NCI-H2171 treated with DMSO at 0.1 percent for 48 hours (cell line): ENCODE measurements at regions not wholly inside any gene's neighbourhood (a gene's known extent, or its start where the extent isn't known, plus 50 kb on each side); places are given as distances from the start of the nearest gene placed in this dataset.

ENCODE experiments used
- DNase-seq: peaks from one replicate; lab custom pipeline; 2025; lab: John Stamatoyannopoulos, UW

GRCh38 chr5:15206133-15206532 lies 293.8 kb upstream of the FBXL7 start:
- DNase-seq = no peak

- DNase-seq = no peak
Observed at GRCh38 chr5:15203376-15203775, 296.6 kb upstream of the FBXL7 start.

GRCh38 chr5:15191012-15191411 lies 309.0 kb upstream of the FBXL7 start:
- DNase-seq = peak; percentile 6

GRCh38 chr5:15183520-15183919 lies 311.9 kb upstream of the ANKH start:
- no peak for DNase-seq

- no peak for DNase-seq
Observed at GRCh38 chr5:15170173-15170572, 298.6 kb upstream of the ANKH start.

- DNase-seq = no peak
Observed at GRCh38 chr5:15168358-15168757, 296.8 kb upstream of the ANKH start.

GRCh38 chr5:15160091-15160490 lies 288.5 kb upstream of the ANKH start:
- no peak for DNase-seq

- no peak for DNase-seq
Observed at GRCh38 chr5:15159606-15160005, 288.0 kb upstream of the ANKH start.

- no peak for DNase-seq
Observed at GRCh38 chr5:15142458-15142857, 270.9 kb upstream of the ANKH start.

- DNase-seq = no peak
Observed at GRCh38 chr5:15137414-15137813, 265.8 kb upstream of the ANKH start.

GRCh38 chr5:15135661-15136060 lies 264.1 kb upstream of the ANKH start:
- no peak for DNase-seq

- DNase-seq = no peak
Observed at GRCh38 chr5:15133456-15133965, 261.9 kb upstream of the ANKH start.

- DNase-seq = peak; percentile 7
Observed at GRCh38 chr5:15132816-15133405, 261.3 kb upstream of the ANKH start.

GRCh38 chr5:15131909-15132308 lies 260.3 kb upstream of the ANKH start:
- no peak for DNase-seq

- DNase-seq = no peak
Observed at GRCh38 chr5:15124871-15125568, 253.4 kb upstream of the ANKH start.

- no peak for DNase-seq
Observed at GRCh38 chr5:15124461-15124860, 252.9 kb upstream of the ANKH start.

GRCh38 chr5:15117688-15118087 lies 246.1 kb upstream of the ANKH start:
- DNase-seq = no peak

- no peak for DNase-seq
Observed at GRCh38 chr5:15116996-15117395, 245.4 kb upstream of the ANKH start.

GRCh38 chr5:15106530-15107283 lies 235.1 kb upstream of the ANKH start:
- DNase-seq = no peak

GRCh38 chr5:15105799-15106393 lies 234.3 kb upstream of the ANKH start:
- peak; percentile 59 for DNase-seq

- no peak for DNase-seq
Observed at GRCh38 chr5:15103864-15104263, 232.3 kb upstream of the ANKH start.

- DNase-seq = no peak
Observed at GRCh38 chr5:15103130-15103529, 231.6 kb upstream of the ANKH start.

- DNase-seq = no peak
Observed at GRCh38 chr5:15097552-15097951, 226.0 kb upstream of the ANKH start.
